Breast epithelium (tissue), 3 donors: ENCODE measurements at regions not wholly inside any gene's neighbourhood (a gene's known extent, or its start where the extent isn't known, plus 50 kb on each side); places are given as distances from the start of the nearest gene placed in this dataset.

Experiments used
- CTCF ChIP-seq, 3 donors: fragments of 450-650 bp; IDR thresholded peaks; one replicate each; pipeline ENCODE4 v1.5.1; 2016 to 2017; ENCODE audit warnings: antibody characterized with exemption in 3 of 3, mild to moderate bottlenecking in 3 of 3, moderate library complexity in 3 of 3
- POLR2A ChIP-seq: fragments of 450-650 bp; IDR thresholded peaks from one replicate; pipeline ENCODE4 v1.6.1; 2016; ENCODE audit warnings: antibody characterized with exemption, mild to moderate bottlenecking, moderate library complexity

GRCh38 chr3:106317141-106318055 is 448.6 kb upstream of the CBLB start:
- TF ChIP-seq CTCF (IDR thresholded peaks at IDR 0.05) (no peak), POLR2A (no peak)
